HK-2 (cell line): ENCODE measurements at regions not wholly inside any gene's neighbourhood (a gene's known extent, or its start where the extent isn't known, plus 50 kb on each side); places are given as distances from the start of the nearest gene placed in this dataset.
"Not testable (repeated sequence)": the region's sequence is repeated elsewhere in the genome, so short reads cannot be mapped to it uniquely, and the experiment has no call there.

Experiments
- DNase-seq: peaks from one replicate; pipeline ENCODE4 v3.0.0-alpha.2; 2018; ENCODE audit not compliant: unreplicated experiment

GRCh38 chr1:187514110-187514509 is 685.4 kb downstream of the PLA2G4A start:
- no peak for DNase-seq

- no peak for DNase-seq
These were observed 688.1 kb downstream of the PLA2G4A start for GRCh38 chr1:187516874-187517273.

- DNase-seq = no peak
These were observed 688.8 kb downstream of the PLA2G4A start for GRCh38 chr1:187517546-187517945.

DNA sequence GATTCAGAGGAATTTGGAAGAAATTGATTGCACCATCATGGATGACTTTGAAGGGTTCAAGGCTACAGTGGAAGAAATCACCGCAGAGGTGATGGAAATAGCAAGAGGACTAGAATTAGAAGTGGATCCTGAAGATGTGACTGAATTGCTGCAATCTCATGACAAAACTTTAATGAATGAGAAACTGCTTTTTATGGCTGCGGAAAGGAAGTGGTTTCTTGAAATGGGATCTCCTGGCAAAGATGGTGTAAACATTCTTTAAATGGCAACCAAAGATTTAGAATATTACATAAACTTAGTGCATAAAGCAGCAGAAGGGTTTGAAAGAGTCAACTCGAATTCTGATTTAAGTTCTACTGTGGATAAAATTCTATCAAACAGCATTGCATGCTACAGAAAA is 698.6 kb downstream of the PLA2G4A start:
- no peak for DNase-seq

- DNase-seq = no peak
These were observed 709.2 kb downstream of the PLA2G4A start for GRCh38 chr1:187537936-187538335.

GRCh38 chr1:187549540-187549939 is 720.8 kb downstream of the PLA2G4A start:
- no peak for DNase-seq

DNA sequence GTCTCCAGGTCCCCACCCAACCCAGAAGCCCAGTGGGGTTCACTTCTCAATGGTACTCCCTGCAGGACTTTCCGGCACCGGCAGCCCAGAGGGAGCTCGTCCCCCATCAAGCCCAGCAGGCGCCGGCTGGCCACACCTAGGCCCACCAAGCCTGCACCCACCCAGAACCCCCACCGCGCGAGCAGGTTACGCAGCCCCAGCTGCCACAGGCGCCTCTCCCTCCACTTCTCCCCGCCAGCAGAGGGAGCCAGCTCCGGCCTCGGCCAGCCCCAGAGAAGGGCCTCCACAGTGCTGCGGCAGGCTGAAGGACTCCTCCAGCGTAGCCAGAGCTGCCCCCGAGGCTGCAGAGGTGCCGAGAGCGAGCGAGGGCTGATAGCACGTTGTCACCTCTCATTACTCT is 722.3 kb downstream of the PLA2G4A start:
- DNase-seq = no peak

GRCh38 chr1:187563191-187563590 is 734.4 kb downstream of the PLA2G4A start:
- DNase-seq = no peak

- no peak for DNase-seq
These were observed 737.6 kb downstream of the PLA2G4A start for GRCh38 chr1:187566354-187566753.

DNA sequence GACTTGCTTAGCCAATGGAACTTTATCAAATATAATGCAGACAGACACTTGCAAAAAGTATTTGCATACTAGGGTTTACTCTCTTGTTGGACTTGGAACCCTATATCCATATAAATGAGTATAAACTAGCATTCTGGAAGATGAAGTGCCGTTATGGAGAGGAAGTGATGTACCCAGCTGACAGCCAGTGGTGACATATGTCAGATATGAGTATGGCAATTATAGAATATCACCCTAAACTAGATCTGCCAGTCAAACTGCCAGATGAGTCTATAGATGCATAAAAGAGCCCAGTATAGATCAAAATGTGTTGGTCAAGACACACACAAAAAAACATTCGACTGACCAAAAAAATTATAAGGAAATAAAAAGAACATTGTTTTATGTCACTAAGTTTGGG is 739.3 kb downstream of the PLA2G4A start:
- no peak for DNase-seq

GRCh38 chr1:187570166-187570565 is 741.4 kb downstream of the PLA2G4A start:
- no peak for DNase-seq

DNA sequence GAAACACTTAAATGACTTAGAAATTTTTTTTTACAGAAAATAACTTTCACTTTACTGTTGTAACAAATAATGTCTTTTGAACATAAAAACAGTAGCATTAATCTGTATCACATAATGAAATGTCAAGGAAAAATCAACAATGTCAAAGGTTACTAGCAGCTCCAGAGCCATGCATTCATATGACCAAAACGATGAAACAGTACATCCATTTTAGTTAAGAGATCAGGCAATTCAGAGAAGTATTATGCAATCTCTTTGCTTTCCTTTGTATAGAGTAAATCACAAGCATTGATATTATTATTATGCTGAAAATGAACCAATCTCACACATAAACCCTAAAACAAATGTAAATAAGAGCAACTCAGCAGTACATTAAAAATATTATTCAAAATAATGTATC is 748.9 kb downstream of the PLA2G4A start:
- DNase-seq = no peak

DNA sequence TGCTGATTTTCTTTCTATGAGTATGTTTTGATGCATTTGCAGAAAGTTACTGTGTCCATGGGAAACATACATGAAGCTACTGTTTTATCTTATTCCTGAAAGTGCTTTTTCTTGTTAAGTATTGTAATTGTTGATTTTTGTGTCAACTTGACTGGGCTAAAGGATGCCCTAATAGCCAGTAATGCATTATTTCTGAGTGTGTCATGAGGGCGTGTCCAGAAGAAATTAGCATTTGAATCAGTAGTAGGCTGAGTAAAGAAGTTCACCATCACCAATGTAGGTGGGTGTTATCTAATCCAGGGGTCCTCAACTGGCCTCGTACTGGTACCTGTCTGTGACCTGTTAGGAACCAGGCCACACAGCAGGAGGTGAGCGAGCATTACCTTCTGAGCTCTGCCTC is 760.2 kb downstream of the PLA2G4A start:
- no peak for DNase-seq

DNA sequence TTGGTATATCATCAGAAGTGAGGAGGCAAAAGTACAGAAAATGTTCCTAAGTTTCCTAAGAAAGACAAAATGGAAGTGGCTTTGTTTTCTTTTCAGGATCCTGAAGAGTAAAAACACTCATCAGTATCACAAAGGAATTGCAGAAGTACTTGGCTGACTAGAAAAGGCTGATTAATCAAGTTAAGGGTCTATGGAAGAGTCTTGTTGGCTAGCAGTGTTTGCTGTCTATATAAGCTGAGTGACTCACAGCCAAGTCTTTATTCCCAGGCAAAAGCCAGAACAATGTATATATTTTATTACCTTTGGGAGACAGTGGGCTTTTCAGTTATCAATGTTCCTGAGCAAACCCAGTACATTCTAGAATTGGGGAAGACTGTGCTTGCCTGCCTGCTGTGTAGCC is 777.0 kb downstream of the PLA2G4A start:
- DNase-seq = no peak

DNA sequence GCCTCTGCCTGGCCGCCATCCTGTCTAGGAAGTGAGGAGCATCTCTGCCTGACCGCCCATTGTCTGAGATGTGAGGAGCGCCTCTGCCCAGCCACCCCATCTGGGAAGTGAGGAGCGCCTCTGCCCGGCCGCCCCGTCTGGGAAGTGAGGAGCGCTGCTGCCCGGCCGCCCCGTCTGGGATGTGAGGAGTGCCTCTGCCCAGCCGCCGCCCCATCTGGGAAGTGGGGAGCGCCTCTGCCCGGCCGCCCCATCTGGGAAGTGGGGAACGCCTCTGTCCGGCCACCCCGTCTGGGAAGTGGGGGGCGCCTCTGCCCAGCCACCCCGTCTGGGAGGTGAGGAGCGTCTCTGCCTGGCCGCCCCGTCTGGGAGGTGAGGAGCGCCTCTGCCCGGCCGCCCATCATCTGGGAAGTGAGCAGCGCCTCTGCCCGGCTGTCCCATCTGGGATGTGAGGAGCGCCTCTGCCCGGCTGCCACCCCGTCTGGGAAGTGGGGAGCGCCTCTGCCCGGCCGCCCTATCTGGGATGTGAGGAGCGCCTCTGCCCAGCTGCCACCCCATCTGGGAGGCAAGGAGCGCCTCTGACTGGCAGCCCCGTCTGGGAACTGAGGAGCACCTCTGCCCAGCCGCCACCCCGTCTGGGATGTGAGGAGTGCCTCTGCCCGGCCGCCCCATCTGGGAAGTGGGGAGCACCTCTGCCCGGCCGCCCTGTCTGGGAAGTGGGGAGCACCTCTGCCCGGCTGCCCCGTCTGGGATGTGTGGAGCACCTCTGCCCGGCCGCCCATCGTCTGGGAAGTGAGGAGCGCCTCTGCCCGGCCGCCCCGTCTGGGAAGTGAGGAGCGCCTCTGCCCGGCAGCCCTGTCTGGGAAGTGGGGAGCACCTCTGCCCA is 787.3 kb downstream of the PLA2G4A start:
- not testable (repeated sequence) for DNase-seq

DNA sequence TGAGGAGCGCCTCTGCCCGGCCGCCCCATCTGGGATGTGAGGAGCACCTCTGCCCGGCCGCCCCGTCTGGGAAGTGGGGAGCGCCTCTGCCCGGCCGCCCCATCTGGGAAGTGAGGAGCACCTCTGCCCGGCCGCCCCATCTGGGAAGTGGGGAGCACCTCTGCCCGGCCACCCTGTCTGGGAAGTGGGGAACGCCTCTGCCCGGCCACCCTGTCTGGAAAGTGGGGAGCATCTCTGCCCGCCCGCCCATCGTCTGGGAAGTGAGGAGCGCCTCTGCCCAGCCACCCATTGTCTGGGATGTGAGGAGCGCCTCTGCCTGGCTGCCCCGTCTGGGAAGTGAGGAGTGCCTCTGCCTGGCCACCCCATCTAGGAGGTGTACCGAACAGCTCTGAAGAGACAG is 788.1 kb downstream of the PLA2G4A start:
- DNase-seq = not testable (repeated sequence)

GRCh38 chr1:187617776-187618175 is 789.0 kb downstream of the PLA2G4A start:
- DNase-seq = no peak

- DNase-seq = no peak
These were observed 790.4 kb downstream of the PLA2G4A start for GRCh38 chr1:187619175-187619574.

- no peak for DNase-seq
These were observed 793.2 kb downstream of the PLA2G4A start for GRCh38 chr1:187621951-187622350.

- no peak for DNase-seq
These were observed 793.8 kb downstream of the PLA2G4A start for GRCh38 chr1:187622545-187622944.

GRCh38 chr1:187624812-187625545 is 796.2 kb downstream of the PLA2G4A start:
- no peak for DNase-seq

GRCh38 chr1:187626056-187626455 is 797.3 kb downstream of the PLA2G4A start:
- DNase-seq = no peak

- DNase-seq = no peak
These were observed 798.8 kb downstream of the PLA2G4A start for GRCh38 chr1:187627516-187627915.
